Left forelimb (tissue), 1 donor: ENCODE measurements at regions not wholly inside any gene's neighbourhood (a gene's known extent, or its start where the extent isn't known, plus 50 kb on each side); places are given as distances from the start of the nearest gene placed in this dataset.

Source experiments
- DNase-seq: peaks from one replicate; pipeline ENCODE4 v3.0.0-alpha.2; 2018; ENCODE audit warnings: low spot score

DNA sequence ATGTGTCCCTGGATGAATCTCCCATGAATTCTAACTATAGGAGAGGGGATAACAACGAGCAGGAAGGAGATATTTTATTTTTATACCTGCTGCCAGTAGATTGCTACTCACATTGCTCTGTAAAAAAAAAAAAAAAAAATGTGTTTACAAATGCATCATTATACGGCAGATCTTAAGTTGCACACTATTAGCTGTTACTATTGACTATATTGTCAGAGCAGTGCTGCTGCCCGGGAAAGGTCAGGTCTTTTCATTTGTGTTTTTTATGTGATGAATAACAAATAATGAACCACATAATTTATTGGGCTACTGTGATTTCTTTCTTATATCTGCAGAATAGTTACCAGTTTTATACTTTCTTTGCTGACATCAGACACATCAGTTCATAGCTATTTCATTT, 393.3 kb downstream of the C6orf118 start:
- no peak for DNase-seq

- DNase-seq, result no peak
Observed at GRCh38 chr6:164911873-164912580, 397.4 kb downstream of the C6orf118 start.

- DNase-seq, result no peak
Observed at GRCh38 chr6:164911151-164911550, 398.3 kb downstream of the C6orf118 start.

- DNase-seq, result no peak
Observed at GRCh38 chr6:164906766-164907165, 402.6 kb downstream of the C6orf118 start.

DNA sequence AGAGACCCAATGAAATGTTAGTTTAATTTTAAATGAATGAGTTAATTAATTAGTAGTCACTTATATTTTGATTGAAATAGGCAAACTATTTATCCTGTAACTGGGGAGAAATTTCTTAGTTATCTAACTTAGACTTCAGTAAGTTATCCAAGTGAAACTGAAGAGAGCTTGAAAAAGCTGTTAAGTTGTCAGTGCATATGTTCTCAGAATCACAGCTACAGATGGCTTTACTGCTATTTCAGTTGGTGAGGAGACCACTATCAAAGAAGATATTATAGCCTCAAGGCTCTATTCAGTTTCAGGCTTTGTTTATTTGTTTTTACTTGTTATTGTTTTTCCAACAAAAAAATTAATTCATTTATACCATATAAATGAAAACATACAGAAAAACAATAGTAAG, 404.1 kb downstream of the C6orf118 start:
- no peak for DNase-seq

GRCh38 chr6:164898412-164898811, 411.0 kb downstream of the C6orf118 start:
- DNase-seq, result no peak

- DNase-seq, result no peak
Observed at GRCh38 chr6:164897523-164898235, 411.7 kb downstream of the C6orf118 start.

DNA sequence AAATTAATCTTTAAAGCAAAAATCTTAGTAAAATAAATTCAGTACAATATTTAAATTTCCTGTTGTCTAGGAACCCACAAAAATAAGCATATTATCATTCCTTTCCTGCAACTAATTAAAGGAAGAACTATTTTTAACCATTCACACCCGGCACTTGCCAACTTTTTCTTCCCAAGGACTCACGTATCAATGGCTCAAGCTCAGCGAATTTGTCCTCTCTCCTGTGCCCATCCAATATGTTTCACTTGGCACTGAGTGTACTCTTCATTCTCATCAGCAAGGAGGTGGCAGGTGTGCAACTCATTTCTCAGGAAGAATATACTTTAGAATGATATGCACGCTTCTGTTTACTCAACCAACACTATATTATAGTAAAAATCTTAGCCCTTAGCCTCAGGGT, 419.4 kb downstream of the C6orf118 start:
- no peak for DNase-seq

- no peak for DNase-seq
Observed at GRCh38 chr6:164887660-164888059, 421.7 kb downstream of the C6orf118 start.

DNA sequence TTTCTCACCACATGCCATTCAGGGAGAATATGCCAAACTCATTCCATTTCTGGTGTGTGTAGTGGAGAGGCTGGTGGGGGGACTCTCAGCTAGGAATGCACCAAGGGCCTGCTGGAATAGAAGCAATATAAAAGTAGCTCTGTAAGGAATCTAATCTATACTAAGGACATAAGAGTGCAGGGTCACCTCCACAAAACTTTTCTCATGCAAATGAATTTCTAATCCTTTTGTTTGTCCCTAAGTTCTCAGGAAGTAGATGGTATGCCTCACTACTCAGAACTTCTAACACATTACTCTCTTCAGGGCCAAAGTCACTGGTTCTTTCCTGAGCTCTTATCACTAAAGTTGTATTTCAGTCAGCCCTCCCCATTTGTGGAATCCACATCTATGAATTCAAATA, 427.2 kb downstream of the C6orf118 start:
- DNase-seq, result no peak

- no peak for DNase-seq
Observed at GRCh38 chr6:164871783-164872182, 437.6 kb downstream of the C6orf118 start.

- DNase-seq, result no peak
Observed at GRCh38 chr6:164870164-164870563, 439.2 kb downstream of the C6orf118 start.

- DNase-seq, result no peak
Observed at GRCh38 chr6:164861967-164862366, 447.4 kb downstream of the C6orf118 start.

DNA sequence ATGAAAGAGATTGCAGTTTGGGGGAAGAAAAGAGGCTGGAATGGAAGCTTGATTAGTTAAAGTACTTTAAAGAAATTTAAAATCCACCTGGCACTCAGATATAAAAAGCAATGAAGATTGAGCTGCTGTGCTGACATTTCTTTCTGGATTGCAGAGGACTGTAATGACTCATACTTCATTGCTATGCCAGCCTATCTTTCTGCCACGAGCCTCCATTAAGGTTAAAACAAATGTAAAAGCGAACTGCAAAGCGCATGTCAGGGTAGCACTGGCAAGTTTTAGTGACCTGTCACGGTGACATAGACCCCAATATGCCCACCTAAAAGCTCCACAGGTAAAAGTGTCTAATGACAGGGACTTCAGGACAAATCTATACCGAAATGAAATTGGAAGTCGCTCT, 449.6 kb downstream of the C6orf118 start:
- DNase-seq, result no peak

DNA sequence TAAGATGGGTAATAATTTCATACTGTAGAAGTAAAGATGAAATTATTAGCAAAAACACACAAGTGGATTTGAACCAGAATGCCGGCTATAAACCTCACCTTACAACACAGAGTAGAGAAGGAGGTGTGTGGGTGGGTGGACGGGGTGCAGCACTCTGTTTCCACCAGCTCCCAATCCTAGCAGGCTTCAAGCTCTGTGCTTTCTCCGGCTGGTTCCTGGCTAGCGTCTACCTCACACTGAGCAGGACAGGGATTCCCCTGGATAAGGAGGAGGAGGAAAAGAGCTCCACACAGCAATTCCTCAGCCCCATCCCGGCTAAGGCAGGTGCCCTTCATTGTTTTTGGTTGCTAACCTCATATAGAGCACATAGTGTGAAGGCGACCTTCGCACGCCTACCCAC, 453.3 kb downstream of the C6orf118 start:
- no peak for DNase-seq

- DNase-seq, result no peak
Observed at GRCh38 chr6:164855281-164855680, 454.1 kb downstream of the C6orf118 start.

DNA sequence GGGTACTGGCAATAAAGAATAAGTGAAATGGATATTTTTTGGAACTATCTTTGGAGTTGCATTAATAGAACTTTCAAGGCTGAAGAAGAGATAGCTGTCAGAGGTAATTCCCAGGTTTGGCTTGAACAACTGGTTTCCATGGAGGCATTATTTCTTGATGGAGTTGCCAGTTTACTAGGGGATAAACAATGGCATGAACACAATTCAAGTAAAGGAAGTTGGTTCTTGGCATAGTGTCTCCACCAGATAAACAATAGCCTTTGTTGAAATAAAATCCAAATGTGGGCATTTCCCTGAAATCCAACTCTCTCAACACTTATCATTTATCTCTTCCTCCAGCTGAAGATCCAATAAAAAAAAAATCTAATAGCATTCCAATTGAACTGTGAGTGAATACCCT, 454.9 kb downstream of the C6orf118 start:
- no peak for DNase-seq

DNA sequence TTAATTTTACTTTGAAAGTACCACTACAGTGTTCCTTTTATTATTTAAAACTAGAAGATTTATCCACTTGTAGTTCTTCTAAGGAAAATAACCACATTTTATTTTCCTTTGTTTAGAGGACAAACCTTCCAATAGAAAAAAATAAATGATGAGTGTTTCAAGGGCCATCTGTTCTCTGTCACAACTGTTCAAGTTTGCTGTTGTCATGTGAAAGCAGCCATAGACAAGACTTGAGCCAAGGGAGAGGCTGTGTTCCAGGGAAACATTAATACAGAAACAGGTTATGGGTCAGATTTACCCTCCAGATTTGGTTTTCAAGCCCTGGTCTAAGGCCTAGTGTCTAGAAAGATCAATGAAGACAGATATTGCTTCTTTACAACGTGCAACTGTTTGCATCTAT, 463.6 kb downstream of the C6orf118 start:
- no peak for DNase-seq

DNA sequence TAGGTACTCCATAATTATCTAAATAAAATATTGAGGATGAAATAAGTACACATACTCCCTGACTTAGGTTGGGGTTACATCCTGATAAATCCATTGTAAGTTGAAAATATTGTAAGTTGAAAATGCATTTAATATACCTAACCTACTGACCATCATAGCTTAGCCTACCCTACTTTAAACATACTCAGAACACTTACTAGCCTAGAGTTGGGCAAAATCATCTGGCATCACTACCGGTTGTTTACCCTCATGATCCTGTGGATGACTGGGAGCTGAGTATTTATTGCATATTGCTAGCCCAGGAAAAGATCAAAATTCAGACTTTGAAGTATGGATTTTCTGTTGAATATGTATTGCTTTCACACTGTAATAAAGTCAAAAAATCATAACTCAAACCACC, 467.3 kb downstream of the C6orf118 start:
- no peak for DNase-seq

GRCh38 chr6:164838068-164838615, 471.3 kb downstream of the C6orf118 start:
- DNase-seq, result no peak

- DNase-seq, result no peak
Observed at GRCh38 chr6:164836486-164836885, 472.9 kb downstream of the C6orf118 start.

GRCh38 chr6:164832410-164832809, 477.0 kb downstream of the C6orf118 start:
- DNase-seq, result no peak

DNA sequence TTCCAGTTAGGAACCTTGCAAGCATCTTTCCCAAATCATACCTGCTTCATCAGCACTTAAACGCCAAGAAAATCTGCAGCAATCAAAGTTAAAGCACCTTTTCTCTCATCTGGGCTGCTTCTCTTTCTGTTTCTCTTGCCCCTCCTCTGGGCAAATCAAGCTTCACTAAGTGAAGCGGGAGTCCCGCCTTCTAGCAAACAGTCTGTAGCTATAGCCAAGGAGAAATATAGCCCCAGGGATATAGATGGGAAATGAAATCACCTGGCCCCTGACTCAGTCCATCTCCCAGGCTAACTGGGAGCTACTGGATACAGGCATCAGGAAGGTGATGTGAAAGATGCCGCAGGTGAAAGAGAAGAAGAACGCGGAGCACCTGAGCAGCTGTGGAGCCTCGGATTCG, 481.9 kb downstream of the C6orf118 start:
- DNase-seq, result no peak
